Medulla oblongata (tissue), 1 donor: ENCODE measurements at regions not wholly inside any gene's neighbourhood (a gene's known extent, or its start where the extent isn't known, plus 50 kb on each side); places are given as distances from the start of the nearest gene placed in this dataset.
"Not testable (repeated sequence)": the region's sequence is repeated elsewhere in the genome, so short reads cannot be mapped to it uniquely, and the experiment has no call there.

Source experiments
- DNase-seq: peaks from one replicate; pipeline ENCODE4 v3.0.0-alpha.2; 2015; ENCODE audit errors: extremely low spot score

- no peak for DNase-seq
These were observed 104.1 kb upstream of the ZNF462 start for GRCh38 chr9:106758911-106759310.

GRCh38 chr9:106761493-106761892, 101.5 kb upstream of the ZNF462 start:
- no peak for DNase-seq

- DNase-seq = no peak
These were observed 96.3 kb upstream of the ZNF462 start for GRCh38 chr9:106766616-106767015.

GRCh38 chr9:106769331-106769730, 93.6 kb upstream of the ZNF462 start:
- no peak for DNase-seq

- no peak for DNase-seq
These were observed 91.4 kb upstream of the ZNF462 start for GRCh38 chr9:106771608-106772007.

- DNase-seq = no peak
These were observed 90.3 kb upstream of the ZNF462 start for GRCh38 chr9:106772523-106773290.

- DNase-seq = no peak
These were observed 89.2 kb upstream of the ZNF462 start for GRCh38 chr9:106773750-106774149.

- no peak for DNase-seq
These were observed 87.0 kb upstream of the ZNF462 start for GRCh38 chr9:106775960-106776359.

- peak; percentile 29 for DNase-seq
These were observed 83.2 kb upstream of the ZNF462 start for GRCh38 chr9:106779796-106780195.

GRCh38 chr9:106783121-106783520, 79.8 kb upstream of the ZNF462 start:
- DNase-seq = no peak

GRCh38 chr9:106784076-106784475, 78.9 kb upstream of the ZNF462 start:
- no peak for DNase-seq

- no peak for DNase-seq
These were observed 77.8 kb upstream of the ZNF462 start for GRCh38 chr9:106785200-106785599.

- DNase-seq = not testable (repeated sequence)
These were observed 74.9 kb upstream of the ZNF462 start for GRCh38 chr9:106788021-106788420.

GRCh38 chr9:106795031-106795430, 67.9 kb upstream of the ZNF462 start:
- no peak for DNase-seq

GRCh38 chr9:106796771-106797170, 66.2 kb upstream of the ZNF462 start:
- no peak for DNase-seq

- no peak for DNase-seq
These were observed 65.7 kb upstream of the ZNF462 start for GRCh38 chr9:106797299-106797698.

- DNase-seq = no peak
These were observed 64.8 kb upstream of the ZNF462 start for GRCh38 chr9:106798016-106798799.

- no peak for DNase-seq
These were observed 63.8 kb upstream of the ZNF462 start for GRCh38 chr9:106799152-106799551.

- DNase-seq = no peak
These were observed 62.2 kb upstream of the ZNF462 start for GRCh38 chr9:106800701-106801270.

GRCh38 chr9:106801816-106802215, 61.1 kb upstream of the ZNF462 start:
- no peak for DNase-seq
